NT2/D1 (cell line): ENCODE measurements at regions not wholly inside any gene's neighbourhood (a gene's known extent, or its start where the extent isn't known, plus 50 kb on each side); places are given as distances from the start of the nearest gene placed in this dataset.

ENCODE experiments used
- YY1 ChIP-seq: IDR thresholded peaks from 2 replicates; pipeline ENCODE4 v1.6.1; 2011; ENCODE audit not compliant: insufficient read length, insufficient read depth
- ZNF274 ChIP-seq: IDR thresholded peaks from 2 replicates; pipeline ENCODE4 v1.6.1; 2011; ENCODE audit warnings: mild to moderate bottlenecking, low read depth, low read length

DNA sequence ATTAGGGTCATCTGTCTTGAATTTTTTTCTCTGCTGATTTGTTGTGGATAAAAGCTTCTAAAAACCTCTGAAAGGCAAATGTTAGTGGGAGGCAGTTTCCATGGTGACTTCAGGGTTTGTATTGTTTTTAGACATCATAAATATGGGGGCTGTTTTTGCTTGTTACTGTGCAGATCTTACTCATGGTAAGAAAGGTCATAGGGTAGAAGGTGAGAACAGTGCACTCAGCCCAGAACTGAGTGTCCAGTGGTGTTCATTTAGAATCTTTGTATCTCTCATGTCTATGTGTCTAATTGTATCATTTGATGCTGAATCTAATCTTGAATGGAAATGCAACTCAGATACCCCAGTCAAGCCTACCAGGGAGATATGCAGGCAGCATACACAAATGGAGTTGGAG, 609.8 kb downstream of the ZNF674 start:
- no peak for TF ChIP-seq YY1
- TF ChIP-seq ZNF274 = no peak
